H1 (cell line): ENCODE measurements at regions not wholly inside any gene's neighbourhood (a gene's known extent, or its start where the extent isn't known, plus 50 kb on each side); places are given as distances from the start of the nearest gene placed in this dataset.

Source experiments
- CTCF ChIA-PET: fragments of 300-600 bp; sonication (Branson Sonifier 250); formaldehyde crosslinking; loops from one replicate; lab custom pipeline; 2021; ENCODE audit not compliant: partially characterized antibody; lab: Charles Lee
- POLR2A ChIA-PET: fragments of 300-600 bp; sonication (Branson Sonifier 250); formaldehyde crosslinking; loops from one replicate; lab custom pipeline; 2021; ENCODE audit warnings: inconsistent platforms; ENCODE audit not compliant: partially characterized antibody; lab: Charles Lee
- DNase-seq, 2 experiments: peaks; one replicate each; pipeline versions ENCODE4 v3.0.0 to v3.0.0-alpha.2; 2010 to 2022; ENCODE audit warnings: low spot score in 2 of 2, low read depth in 1 of 2, mixed read lengths in 1 of 2
- FAIRE-seq: peaks from 2 replicates; lab custom pipeline; 2011; peaks lifted over from hg19 to GRCh38; lab: Jason Lieb, UNC
- H2AFZ ChIP-seq: 2 replicates; pipeline ENCODE4 v1.8.1; 2012; ENCODE audit warnings: low read length, inconsistent platforms
- H2AK5ac ChIP-seq: 2 replicates; pipeline ENCODE4 v1.6.1; 2013; ENCODE audit warnings: low read depth, low read length
- H2BK120ac ChIP-seq: replicated peaks from 2 replicates; pipeline ENCODE3; 2013; ENCODE audit warnings: low read depth, low read length, inconsistent platforms
- H2BK12ac ChIP-seq: 2 replicates; pipeline ENCODE4 v1.6.1; 2013; ENCODE audit warnings: low read depth, low read length
- H2BK15ac ChIP-seq: 2 replicates; pipeline ENCODE4 v1.6.1; 2013; ENCODE audit warnings: low read length
- H2BK20ac ChIP-seq: 2 replicates; pipeline ENCODE4 v1.6.1; 2013; ENCODE audit warnings: low read length
- H2BK5ac ChIP-seq: 2 replicates; pipeline ENCODE4 v1.6.1; 2013; ENCODE audit warnings: low read depth, low read length
- H3K14ac ChIP-seq: 2 replicates; pipeline ENCODE4 v1.6.1; 2013; ENCODE audit warnings: inconsistent platforms; ENCODE audit not compliant: insufficient read length
- H3K18ac ChIP-seq: 2 replicates; pipeline ENCODE4 v1.6.1; 2013; ENCODE audit warnings: low read length; ENCODE audit errors: extremely low read depth
- H3K23ac ChIP-seq: 2 replicates; pipeline ENCODE4 v1.6.1; 2013; ENCODE audit warnings: inconsistent platforms; ENCODE audit not compliant: insufficient read length
- H3K23me2 ChIP-seq: 2 replicates; pipeline ENCODE4 v1.6.1; 2013; ENCODE audit warnings: low read depth, low read length
- H3K27ac ChIP-seq: 2 replicates; pipeline ENCODE4 v1.6.1; 2011; ENCODE audit warnings: low read depth, low read length, inconsistent platforms
- H3K27me3 ChIP-seq, 4 experiments: replicated peaks in 1 of 4; 1 replicate in 1 of 4; 2 replicates in 3 of 4; pipeline versions ENCODE4 v1.6.1 to v1.8.1; 2011 to 2013; ENCODE audit warnings: low read length in 3 of 4, mild to moderate bottlenecking in 3 of 4, inconsistent platforms in 2 of 4, mixed read lengths in 2 of 4, moderate library complexity in 1 of 4; ENCODE audit not compliant: control insufficient read depth in 3 of 4, insufficient read depth in 3 of 4; ENCODE audit errors: extremely low read depth in 1 of 4
- H3K36me3 ChIP-seq, 4 experiments: 2 replicates each; pipeline versions ENCODE4 v1.6.1 to v1.8.1; 2011 to 2013; ENCODE audit warnings: mild to moderate bottlenecking in 4 of 4, low read length in 3 of 4, moderate library complexity in 2 of 4, control low read depth in 1 of 4, inconsistent platforms in 1 of 4; ENCODE audit not compliant: insufficient read depth in 4 of 4, control insufficient read depth in 2 of 4
- H3K4ac ChIP-seq: replicated peaks from 2 replicates; pipeline ENCODE3; 2013; ENCODE audit warnings: low read length, low read depth, mixed read lengths, inconsistent platforms; ENCODE audit not compliant: insufficient read length
- H3K4me1 ChIP-seq, 4 experiments: replicated peaks in 1 of 4; 1 replicate in 1 of 4; 2 replicates in 3 of 4; pipeline versions ENCODE4 v1.6.1 to v1.8.1; 2011 to 2013; ENCODE audit warnings: low read length in 3 of 4, inconsistent platforms in 2 of 4, mixed read lengths in 1 of 4; ENCODE audit not compliant: insufficient read depth in 4 of 4, control insufficient read depth in 3 of 4
- H3K4me2 ChIP-seq, 2 experiments: 2 replicates each; pipeline versions ENCODE4 v1.6.1 to v1.8.1; 2011 to 2013; ENCODE audit warnings: low read depth in 2 of 2, low read length in 2 of 2, control low read depth in 1 of 2, inconsistent platforms in 1 of 2, mild to moderate bottlenecking in 1 of 2; ENCODE audit not compliant: insufficient read depth in 1 of 2
- H3K4me3 ChIP-seq, 4 experiments: fragments of 200-600, 300-600 bp in 1 of 4; sonication (generic), shearing (Covaris generic), sonication (Bioruptor Twin) in 1 of 4; 2 replicates each; pipeline versions ENCODE4 v1.5.1 to v1.8.1; 2011 to 2016; ENCODE audit warnings: low read length in 4 of 4, low read depth in 3 of 4, control low read depth in 2 of 4, inconsistent platforms in 2 of 4, mild to moderate bottlenecking in 2 of 4, mixed read lengths in 1 of 4, moderate library complexity in 1 of 4; ENCODE audit not compliant: insufficient read depth in 2 of 4; ENCODE audit errors: extremely low read depth in 1 of 4
- H3K56ac ChIP-seq: replicated peaks from 2 replicates; pipeline ENCODE3; 2013; ENCODE audit warnings: low read depth, mild to moderate bottlenecking, mixed read lengths, low read length, inconsistent platforms; ENCODE audit not compliant: insufficient read length
- H3K79me1 ChIP-seq: 2 replicates; pipeline ENCODE4 v1.6.1; 2013; ENCODE audit warnings: low read depth, low read length, control low read depth
- H3K79me2 ChIP-seq, 2 experiments: 2 replicates each; pipeline versions ENCODE4 v1.6.1 to v1.8.1; 2012 to 2013; ENCODE audit warnings: low read length in 2 of 2, mild to moderate bottlenecking in 2 of 2, inconsistent platforms in 1 of 2; ENCODE audit not compliant: insufficient read depth in 2 of 2, control insufficient read depth in 1 of 2
- H3K9ac ChIP-seq, 4 experiments: replicated peaks in 1 of 4; 1 replicate in 1 of 4; 2 replicates in 3 of 4; pipeline versions ENCODE4 v1.6.1 to v1.8.1; 2011 to 2013; ENCODE audit warnings: low read depth in 3 of 4, low read length in 3 of 4, control low read depth in 2 of 4, mild to moderate bottlenecking in 2 of 4, moderate library complexity in 2 of 4, inconsistent platforms in 1 of 4; ENCODE audit errors: extremely low read depth in 1 of 4
- H3K9me3 ChIP-seq, 2 experiments: 2 replicates each; pipeline versions ENCODE4 v1.6.1 to v1.8.1; 2012 to 2013; ENCODE audit warnings: mild to moderate bottlenecking in 2 of 2, moderate library complexity in 2 of 2, control low read depth in 1 of 2, inconsistent platforms in 1 of 2, low read depth in 1 of 2, low read length in 1 of 2, mixed read lengths in 1 of 2; ENCODE audit not compliant: insufficient read depth in 2 of 2
- H4K20me1 ChIP-seq, 2 experiments: replicated peaks in 1 of 2; 2 replicates each; pipeline versions ENCODE3 to v1.8.1; 2011 to 2013; ENCODE audit warnings: inconsistent platforms in 2 of 2, low read length in 2 of 2, mild to moderate bottlenecking in 1 of 2; ENCODE audit not compliant: insufficient read depth in 2 of 2, control insufficient read depth in 1 of 2
- H4K5ac ChIP-seq: 2 replicates; pipeline ENCODE4 v1.6.1; 2013; ENCODE audit warnings: low read length, low read depth, mixed read lengths, inconsistent platforms; ENCODE audit not compliant: insufficient read length
- H4K8ac ChIP-seq: 2 replicates; pipeline ENCODE4 v1.8.0; 2013; ENCODE audit warnings: mild to moderate bottlenecking, moderate library complexity, low read length, inconsistent platforms; ENCODE audit not compliant: insufficient read depth; ENCODE audit errors: extremely low read depth
- H4K91ac ChIP-seq: replicated peaks from 2 replicates; pipeline ENCODE3; 2013; ENCODE audit warnings: low read length, mixed read lengths, inconsistent platforms; ENCODE audit not compliant: insufficient read length
- ASH2L ChIP-seq: fragments of 200-600, 300-600 bp; sonication (generic); IDR thresholded peaks from one replicate; pipeline ENCODE4 v1.7.1; 2017; ENCODE audit warnings: low read length
- CBX5 ChIP-seq: fragments of 300-800, 300-1000 bp; sonication (generic); IDR thresholded peaks from 2 replicates; pipeline ENCODE4 v1.7.1; 2016; ENCODE audit warnings: antibody characterized with exemption, low read length, low read depth
- EP300 ChIP-seq, 2 experiments: IDR thresholded peaks; 1 replicate in 1 of 2; 2 replicates in 1 of 2; pipeline ENCODE4 v1.6.1; 2011 to 2012; ENCODE audit warnings: low read depth in 2 of 2, low read length in 2 of 2, mild to moderate bottlenecking in 2 of 2, borderline replicate concordance in 1 of 2, inconsistent platforms in 1 of 2, moderate library complexity in 1 of 2
- FOSL1 ChIP-seq: IDR thresholded peaks from 2 replicates; pipeline ENCODE4 v1.6.1; 2011; ENCODE audit warnings: mild to moderate bottlenecking, low read depth, low read length, moderate library complexity; ENCODE audit not compliant: insufficient read depth
- HDAC6 ChIP-seq: IDR thresholded peaks from one replicate; pipeline ENCODE4 v1.7.1; 2012; ENCODE audit warnings: low read depth, mild to moderate bottlenecking, inconsistent platforms, low read length, moderate library complexity
- KDM1A ChIP-seq: fragments of 200-600, 300-600 bp; sonication (generic); IDR thresholded peaks from 2 replicates; pipeline ENCODE4 v1.7.1; 2016; ENCODE audit warnings: mild to moderate bottlenecking, low read length, borderline replicate concordance
- MAFK ChIP-seq: IDR thresholded peaks from 2 replicates; pipeline ENCODE4 v1.6.1; 2012; ENCODE audit warnings: low read depth, mild to moderate bottlenecking, improper control_type of control experiment, low read length
- POLR2AphosphoS5 ChIP-seq: IDR thresholded peaks from 2 replicates; pipeline ENCODE4 v1.6.1; 2011; ENCODE audit warnings: low read depth, low read length
- RFX5 ChIP-seq: IDR thresholded peaks from 2 replicates; pipeline ENCODE4 v1.6.1; 2011; ENCODE audit warnings: low read depth, low read length, improper control_type of control experiment, borderline replicate concordance
- TCF12 ChIP-seq: IDR thresholded peaks from 2 replicates; pipeline ENCODE4 v1.6.1; 2011; ENCODE audit warnings: low read depth, mild to moderate bottlenecking, low read length
- WGBS, 2 experiments: shearing (Covaris generic) in 1 of 2; methylation state at CpG; one replicate each; pipeline versions ENCODE4 v1.1.6 to v1.1.7; 2013 to 2015; ENCODE audit warnings: low lambda C conversion rate in 2 of 2, mixed read lengths in 2 of 2, inconsistent platforms in 1 of 2, low coverage in 1 of 2, missing lambda C conversion rate in 1 of 2; ENCODE audit not compliant: insufficient replicate concordance in 2 of 2, insufficient coverage in 1 of 2, insufficient read length in 1 of 2; ENCODE audit errors: extremely low coverage in 1 of 2, missing lambda C conversion rate in 1 of 2; 5-methylcytosine and 5-hydroxymethylcytosine counted together
- TF ChIP-seq, protein P1 (sequence below), 3 experiments: IDR thresholded peaks; 1 replicate in 2 of 3; 2 replicates in 1 of 3; pipeline versions ENCODE4 v1.5.1 to v1.6.1; 2011; ENCODE audit warnings: low read length in 3 of 3, mild to moderate bottlenecking in 3 of 3, inconsistent platforms in 2 of 3, low read depth in 1 of 3, moderate library complexity in 1 of 3; ENCODE audit not compliant: insufficient read depth in 1 of 3; ENCODE audit errors: control extremely low read depth in 1 of 3
- TF ChIP-seq, protein P2 (sequence below): IDR thresholded peaks from 2 replicates; pipeline ENCODE4 v1.6.1; 2012; ENCODE audit warnings: inconsistent platforms

DNA sequence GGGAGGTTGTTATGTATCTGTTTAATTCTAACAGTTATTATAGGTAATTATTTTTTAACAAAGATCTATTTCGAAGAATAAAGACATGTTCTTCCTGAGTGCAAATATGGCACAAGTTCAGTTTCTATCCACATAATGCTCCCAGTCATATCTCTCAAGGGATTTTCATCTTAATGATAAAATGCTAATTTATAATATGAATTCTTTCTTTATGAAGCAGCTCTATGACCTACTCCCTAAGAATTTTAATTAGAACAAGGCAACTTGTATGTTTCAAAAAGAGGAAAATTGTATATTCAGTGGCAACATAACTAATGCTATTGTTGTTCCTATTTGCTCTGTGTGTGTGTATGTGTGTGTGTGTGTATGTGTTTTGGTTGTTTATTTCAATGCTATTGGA, 1222.1 kb upstream of the NCAM2 start:
- WGBS, 2 experiments: 88% methylated on average over 1 of the region's 1 CpG; no CpG with 5 or more reads in 1 of the 2 experiments
- TF ChIP-seq HDAC6 (no peak), RFX5 (no peak), CBX5 (no peak), ASH2L (no peak), FOSL1 (no peak), POLR2AphosphoS5 (no peak), TCF12 (no peak), KDM1A (no peak), MAFK (no peak), EP300 (IDR thresholded peaks at IDR 0.05; ENCODE audit: borderline replicate concordance in 1 of 2, low read depth in 2 of 2, low read length in 2 of 2) (no peak)
- TF ChIP-seq, protein P1, sequence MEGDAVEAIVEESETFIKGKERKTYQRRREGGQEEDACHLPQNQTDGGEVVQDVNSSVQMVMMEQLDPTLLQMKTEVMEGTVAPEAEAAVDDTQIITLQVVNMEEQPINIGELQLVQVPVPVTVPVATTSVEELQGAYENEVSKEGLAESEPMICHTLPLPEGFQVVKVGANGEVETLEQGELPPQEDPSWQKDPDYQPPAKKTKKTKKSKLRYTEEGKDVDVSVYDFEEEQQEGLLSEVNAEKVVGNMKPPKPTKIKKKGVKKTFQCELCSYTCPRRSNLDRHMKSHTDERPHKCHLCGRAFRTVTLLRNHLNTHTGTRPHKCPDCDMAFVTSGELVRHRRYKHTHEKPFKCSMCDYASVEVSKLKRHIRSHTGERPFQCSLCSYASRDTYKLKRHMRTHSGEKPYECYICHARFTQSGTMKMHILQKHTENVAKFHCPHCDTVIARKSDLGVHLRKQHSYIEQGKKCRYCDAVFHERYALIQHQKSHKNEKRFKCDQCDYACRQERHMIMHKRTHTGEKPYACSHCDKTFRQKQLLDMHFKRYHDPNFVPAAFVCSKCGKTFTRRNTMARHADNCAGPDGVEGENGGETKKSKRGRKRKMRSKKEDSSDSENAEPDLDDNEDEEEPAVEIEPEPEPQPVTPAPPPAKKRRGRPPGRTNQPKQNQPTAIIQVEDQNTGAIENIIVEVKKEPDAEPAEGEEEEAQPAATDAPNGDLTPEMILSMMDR (IDR thresholded peaks at IDR 0.05; ENCODE audit: control extremely low read depth in 1 of 3, insufficient read depth in 1 of 3, low read depth in 1 of 3, low read length in 3 of 3): no peak
- TF ChIP-seq, protein P2, sequence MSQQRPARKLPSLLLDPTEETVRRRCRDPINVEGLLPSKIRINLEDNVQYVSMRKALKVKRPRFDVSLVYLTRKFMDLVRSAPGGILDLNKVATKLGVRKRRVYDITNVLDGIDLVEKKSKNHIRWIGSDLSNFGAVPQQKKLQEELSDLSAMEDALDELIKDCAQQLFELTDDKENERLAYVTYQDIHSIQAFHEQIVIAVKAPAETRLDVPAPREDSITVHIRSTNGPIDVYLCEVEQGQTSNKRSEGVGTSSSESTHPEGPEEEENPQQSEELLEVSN: no peak

More for the DNA sequence above, 1222.1 kb upstream of the NCAM2 start:
- Histone ChIP-seq H3K36me3 (no peaks in the 10 kb centered on the region), H3K23me2 (no peaks in the 10 kb centered on the region; the same call in 1 of the 2 replicates), H3K18ac (no peak overlapping the region), H3K27ac (no peak overlapping the region), H3K79me1 (no peaks in the 10 kb centered on the region), H2BK5ac (no peak overlapping the region), H3K9me3 (no peaks in the 10 kb centered on the region), H4K8ac (no peak overlapping the region), H4K5ac (no peak overlapping the region), H3K14ac (no peak overlapping the region), H3K4me1 (no peaks in the 10 kb centered on the region), H4K91ac (no peak overlapping the region), H2BK12ac (no peak overlapping the region), H3K4me3 (no peak overlapping the region), H2BK20ac (no peak overlapping the region), H2BK15ac (no peak overlapping the region), H3K4me2 (no peak overlapping the region), H3K4ac (no peak overlapping the region), H3K9ac (no peak overlapping the region), H2BK120ac (no peak overlapping the region), H2AK5ac (no peak overlapping the region), H3K23ac (no peak overlapping the region), H3K56ac (no peak overlapping the region), H4K20me1 (no peaks in the 10 kb centered on the region), H3K79me2 (no peaks in the 10 kb centered on the region), H2AFZ (no peak overlapping the region), H3K27me3 (no peaks in the 10 kb centered on the region)
- FAIRE-seq (no peak), DNase-seq (no peak)
- POLR2A ChIA-PET: no interaction called here
- CTCF ChIA-PET: no interaction called here
